NT2/D1 (cell line): ENCODE measurements at regions not wholly inside any gene's neighbourhood (a gene's known extent, or its start where the extent isn't known, plus 50 kb on each side); places are given as distances from the start of the nearest gene placed in this dataset.

Experiments used
- SUZ12 ChIP-seq: IDR thresholded peaks from 2 replicates; pipeline ENCODE4 v1.6.1; 2011; ENCODE audit not compliant: insufficient read length, insufficient read depth; ENCODE audit errors: extremely low read depth
- YY1 ChIP-seq: IDR thresholded peaks from 2 replicates; pipeline ENCODE4 v1.6.1; 2011; ENCODE audit not compliant: insufficient read length, insufficient read depth
- ZNF274 ChIP-seq: IDR thresholded peaks from 2 replicates; pipeline ENCODE4 v1.6.1; 2011; ENCODE audit warnings: mild to moderate bottlenecking, low read depth, low read length

- no peak for TF ChIP-seq ZNF274
- no peak for TF ChIP-seq SUZ12
- no peak for TF ChIP-seq YY1
These were observed 79.9 kb downstream of the ADRA2A start for GRCh38 chr10:111156754-111157153.
